Kidney (tissue), 13 donors: ENCODE measurements at regions not wholly inside any gene's neighbourhood (a gene's known extent, or its start where the extent isn't known, plus 50 kb on each side); places are given as distances from the start of the nearest gene placed in this dataset.

Experiments
- DNase-seq, 5 donors: peaks; one replicate each; pipeline ENCODE4 v3.0.0-alpha.2; 2013 to 2020
- FAIRE-seq: peaks from 2 replicates; lab custom pipeline; 2012; peaks lifted over from hg19 to GRCh38; lab: Jason Lieb, UNC
- H3K27ac ChIP-seq, 2 donors: one replicate each; pipeline ENCODE4 v1.7.0; 2013; ENCODE audit warnings: low read depth in 2 of 2, low read length in 2 of 2, inconsistent platforms in 1 of 2
- H3K27me3 ChIP-seq: one replicate; pipeline ENCODE4 v1.7.1; 2013; ENCODE audit warnings: low read length, inconsistent platforms; ENCODE audit not compliant: control insufficient read depth, insufficient read depth
- H3K36me3 ChIP-seq, 3 donors: one replicate each; pipeline versions ENCODE4 v1.7.0 to v1.7.1; 2013; ENCODE audit warnings: low read length in 3 of 3, control low read depth in 1 of 3, inconsistent platforms in 1 of 3; ENCODE audit not compliant: insufficient read depth in 3 of 3, control insufficient read depth in 2 of 3
- H3K4me1 ChIP-seq, 3 donors: one replicate each; pipeline versions ENCODE4 v1.7.0 to v1.7.1; 2013; ENCODE audit warnings: low read length in 3 of 3, inconsistent platforms in 1 of 3, low read depth in 1 of 3; ENCODE audit not compliant: control insufficient read depth in 2 of 3, insufficient read depth in 2 of 3
- H3K4me3 ChIP-seq, 3 donors: one replicate each; pipeline versions ENCODE4 v1.7.0 to v1.8.1; 2013; ENCODE audit warnings: low read length in 3 of 3, control low read depth in 1 of 3, inconsistent platforms in 1 of 3
- H3K9ac ChIP-seq, 3 donors: one replicate each; pipeline versions ENCODE4 v1.7.0 to v1.7.1; 2013; ENCODE audit warnings: low read length in 3 of 3, control low read depth in 1 of 3, inconsistent platforms in 1 of 3
- H3K9me3 ChIP-seq, 3 donors: one replicate each; pipeline versions ENCODE4 v1.7.0 to v1.7.1; 2013; ENCODE audit warnings: low read length in 3 of 3, control low read depth in 1 of 3, inconsistent platforms in 1 of 3; ENCODE audit not compliant: control insufficient read depth in 2 of 3, insufficient read depth in 1 of 3
- intact Hi-C: fragments of 100-400 bp; cut with DNase I; formaldehyde crosslinking; loops from one replicate; pipeline ENCODE4 v1.11.1; 2022
- TF ChIP-seq, protein P1 (sequence below): IDR thresholded peaks from 3 replicates; pipeline ENCODE4 v1.5.1; 2012; ENCODE audit warnings: mild to moderate bottlenecking, moderate library complexity, borderline replicate concordance; ENCODE audit not compliant: insufficient read depth; ENCODE audit errors: extremely low read depth
- donor health status: control.
- donor health status: control.
- donor health status: control.
- donor health status: control.
- donor health status: control.
- donor health status: DM: yes; HTN: yes; CAD: no.
- donor health status: Normal renal cell carcinoma (clear cell type).

DNA sequence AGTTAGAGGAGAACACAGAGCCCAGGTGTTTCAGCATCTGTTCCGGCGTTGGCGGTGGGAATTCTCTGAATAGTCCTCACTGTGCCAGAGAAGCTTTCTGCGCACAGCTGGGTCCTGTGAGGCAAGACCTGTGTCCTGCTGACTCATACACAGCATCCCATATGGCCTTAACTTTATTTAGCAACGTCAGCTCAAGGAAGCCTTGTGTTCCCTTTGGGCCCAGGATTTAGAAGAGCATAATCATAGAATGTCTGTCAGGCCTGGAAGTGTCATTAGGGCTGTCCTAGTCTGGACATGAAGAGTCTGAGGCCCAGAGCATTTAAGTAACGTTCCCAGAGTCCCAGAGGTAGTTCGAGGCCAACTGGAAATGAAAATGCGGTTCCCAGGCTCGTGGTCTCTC is 188.6 kb upstream of the DMRT1 start:
- H3K4me1 ChIP-seq, result peaks cover 0 to 24% (median 17%) of the 10 kb centered on the region in 3 donors
- H3K27ac ChIP-seq, result no peak overlapping the region
- no peak for FAIRE-seq

DNA sequence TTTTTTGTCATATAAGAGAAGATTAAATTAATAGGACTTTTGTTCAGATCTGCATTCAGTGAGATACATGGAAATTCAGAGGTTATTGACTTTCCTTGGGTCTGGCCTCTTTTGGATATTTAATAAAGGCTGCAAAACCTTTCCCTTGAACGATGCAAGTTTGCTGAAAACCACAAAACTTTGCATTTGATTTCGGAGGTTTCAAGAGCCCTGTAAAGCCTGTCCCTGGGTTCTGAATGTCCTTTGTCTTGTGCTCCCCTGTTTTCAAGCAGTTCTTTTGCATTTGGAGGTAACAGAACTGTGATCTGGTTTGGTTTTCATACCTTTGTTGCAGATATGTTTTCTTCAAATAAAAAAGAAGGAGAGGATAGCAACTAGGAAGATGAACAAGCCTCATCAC is 188.1 kb upstream of the DMRT1 start:
- TF ChIP-seq, protein P1, sequence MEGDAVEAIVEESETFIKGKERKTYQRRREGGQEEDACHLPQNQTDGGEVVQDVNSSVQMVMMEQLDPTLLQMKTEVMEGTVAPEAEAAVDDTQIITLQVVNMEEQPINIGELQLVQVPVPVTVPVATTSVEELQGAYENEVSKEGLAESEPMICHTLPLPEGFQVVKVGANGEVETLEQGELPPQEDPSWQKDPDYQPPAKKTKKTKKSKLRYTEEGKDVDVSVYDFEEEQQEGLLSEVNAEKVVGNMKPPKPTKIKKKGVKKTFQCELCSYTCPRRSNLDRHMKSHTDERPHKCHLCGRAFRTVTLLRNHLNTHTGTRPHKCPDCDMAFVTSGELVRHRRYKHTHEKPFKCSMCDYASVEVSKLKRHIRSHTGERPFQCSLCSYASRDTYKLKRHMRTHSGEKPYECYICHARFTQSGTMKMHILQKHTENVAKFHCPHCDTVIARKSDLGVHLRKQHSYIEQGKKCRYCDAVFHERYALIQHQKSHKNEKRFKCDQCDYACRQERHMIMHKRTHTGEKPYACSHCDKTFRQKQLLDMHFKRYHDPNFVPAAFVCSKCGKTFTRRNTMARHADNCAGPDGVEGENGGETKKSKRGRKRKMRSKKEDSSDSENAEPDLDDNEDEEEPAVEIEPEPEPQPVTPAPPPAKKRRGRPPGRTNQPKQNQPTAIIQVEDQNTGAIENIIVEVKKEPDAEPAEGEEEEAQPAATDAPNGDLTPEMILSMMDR, result no peak
- H3K9ac ChIP-seq, result no peak overlapping the region
- no peak overlapping the region for H3K4me3 ChIP-seq
- no peaks in the 10 kb centered on the region for H3K27me3 ChIP-seq
- H3K27ac ChIP-seq, result no peak overlapping the region
- no peaks in the 10 kb centered on the region for H3K36me3 ChIP-seq
- peaks cover 0 to 24% (median 17%) of the 10 kb centered on the region in 3 donors for H3K4me1 ChIP-seq
- FAIRE-seq (no peak), DNase-seq (no peak)
- intact Hi-C loops, result no loop called here
- no peaks in the 10 kb centered on the region for H3K9me3 ChIP-seq

More for the DNA sequence above, 188.6 kb upstream of the DMRT1 start:
- Histone ChIP-seq H3K4me3 (no peak overlapping the region), H3K27me3 (no peaks in the 10 kb centered on the region), H3K9me3 (no peaks in the 10 kb centered on the region), H3K9ac (no peak overlapping the region), H3K36me3 (no peaks in the 10 kb centered on the region)
- intact Hi-C loops, result no loop called here
- TF ChIP-seq, protein P1, result no peak
- DNase-seq, result no peak

DNA sequence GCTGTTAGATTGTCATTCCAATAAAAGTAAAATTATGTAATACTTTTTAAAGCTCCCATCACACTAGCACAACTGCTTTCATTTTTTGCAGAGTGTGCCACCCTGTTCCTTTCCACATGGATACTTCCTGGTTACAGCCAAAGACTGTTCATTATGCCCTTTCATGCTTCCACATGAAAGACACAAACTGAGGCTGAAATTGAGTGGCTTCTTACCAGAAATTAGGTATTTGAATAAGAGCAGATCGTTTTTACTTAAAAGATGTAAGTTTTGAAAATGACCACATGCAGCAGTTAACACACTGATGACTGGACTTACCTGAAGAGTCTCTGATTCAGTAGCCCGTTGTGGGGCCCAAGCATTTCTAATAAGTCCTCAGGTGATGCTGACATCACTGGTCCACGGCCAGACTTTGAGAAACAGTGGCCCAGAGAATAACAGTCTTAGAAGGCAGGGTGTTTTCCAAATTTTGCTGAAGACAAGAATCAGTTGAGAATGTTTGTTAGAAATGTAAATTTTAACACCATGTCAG is 187.6 kb upstream of the DMRT1 start:
- intact Hi-C loops, result no loop called here
- no peak for FAIRE-seq
- no peaks in the 10 kb centered on the region for H3K9me3 ChIP-seq

More for the DNA sequence above, 187.6 kb upstream of the DMRT1 start:
- no peak for DNase-seq
- TF ChIP-seq, protein P1, result no peak
- Histone ChIP-seq H3K27me3 (no peaks in the 10 kb centered on the region), H3K36me3 (no peaks in the 10 kb centered on the region), H3K9ac (no peak overlapping the region), H3K4me3 (no peak overlapping the region), H3K4me1 (peaks cover 0 to 24% (median 17%) of the 10 kb centered on the region in 3 donors), H3K27ac (no peak overlapping the region)
